MM.1S (cell line): ENCODE measurements at regions not wholly inside any gene's neighbourhood (a gene's known extent, or its start where the extent isn't known, plus 50 kb on each side); places are given as distances from the start of the nearest gene placed in this dataset.

Experiments
- DNase-seq: peaks from one replicate; pipeline ENCODE4 v3.0.0-alpha.2; 2015
- H2AFZ ChIP-seq: fragments of 300-600 bp; sonication (generic); 2 replicates; pipeline ENCODE4 v1.6.0; 2016; ENCODE audit warnings: antibody characterized with exemption, low read length
- H3F3A ChIP-seq: fragments of 300-600 bp; sonication (generic); 2 replicates; pipeline ENCODE4 v1.6.1; 2016; ENCODE audit warnings: mild to moderate bottlenecking, antibody characterized with exemption, low read length, moderate library complexity, mixed read lengths; ENCODE audit not compliant: insufficient read depth
- H3K27ac ChIP-seq: fragments of 300-600 bp; sonication (generic); 2 replicates; pipeline ENCODE4 v1.5.1; 2016; ENCODE audit warnings: mild to moderate bottlenecking, low read length
- H3K27me3 ChIP-seq: fragments of 300-600 bp; sonication (generic); replicated peaks from 2 replicates; pipeline ENCODE4 v1.6.0; 2016; ENCODE audit warnings: low read length; ENCODE audit not compliant: insufficient read depth
- H3K36me3 ChIP-seq: fragments of 300-600 bp; sonication (generic); replicated peaks from 2 replicates; pipeline ENCODE4 v1.6.1; 2016; ENCODE audit warnings: mild to moderate bottlenecking, low read length, mixed read lengths; ENCODE audit not compliant: insufficient read depth
- H3K4me1 ChIP-seq: fragments of 300-600 bp; sonication (generic); 2 replicates; pipeline ENCODE4 v1.6.1; 2016; ENCODE audit warnings: low read length, mixed read lengths
- H3K4me2 ChIP-seq: fragments of 300-600 bp; sonication (generic); 2 replicates; pipeline ENCODE4 v1.6.0; 2016; ENCODE audit warnings: low read depth, low read length
- H3K4me3 ChIP-seq: fragments of 300-600 bp; sonication (generic); 2 replicates; pipeline ENCODE4 v1.5.1; 2016; ENCODE audit warnings: low read length, mixed read lengths
- H3K79me2 ChIP-seq: fragments of 300-600 bp; sonication (generic); 2 replicates; pipeline ENCODE4 v1.6.1; 2016; ENCODE audit warnings: mixed run types, low read length, mixed read lengths
- H3K9ac ChIP-seq: fragments of 300-600 bp; sonication (generic); 2 replicates; pipeline ENCODE4 v1.6.1; 2016; ENCODE audit warnings: low read length, mixed read lengths
- H3K9me2 ChIP-seq: fragments of 300-600 bp; sonication (generic); replicated peaks from 2 replicates; pipeline ENCODE4 v1.6.1; 2016; ENCODE audit warnings: mild to moderate bottlenecking, low read length, mixed read lengths; ENCODE audit not compliant: insufficient read depth
- H3K9me3 ChIP-seq: fragments of 300-600 bp; sonication (generic); replicated peaks from 2 replicates; pipeline ENCODE4 v1.6.1; 2016; ENCODE audit warnings: mild to moderate bottlenecking, low read length, mixed read lengths; ENCODE audit not compliant: insufficient read depth
- H4K20me1 ChIP-seq: fragments of 300-600 bp; sonication (generic); 2 replicates; pipeline ENCODE4 v1.6.1; 2016; ENCODE audit warnings: mild to moderate bottlenecking, low read length, moderate library complexity, mixed read lengths; ENCODE audit not compliant: insufficient read depth
- EZH2 ChIP-seq: fragments of 300-600 bp; sonication (generic); optimal IDR thresholded peaks from 2 replicates; pipeline ENCODE3; 2017; ENCODE audit warnings: low read depth, mild to moderate bottlenecking, antibody characterized with exemption, low read length, mixed read lengths
- EZH2phosphoT487 ChIP-seq: fragments of 300-600 bp; sonication (generic); IDR thresholded peaks from 2 replicates; pipeline ENCODE4 v1.6.1; 2018; ENCODE audit warnings: antibody characterized with exemption, low read length
- TF ChIP-seq, protein P1 (sequence below): fragments of 300-600 bp; sonication (generic); IDR thresholded peaks from 2 replicates; pipeline ENCODE4 v1.5.1; 2016; ENCODE audit warnings: antibody characterized with exemption, low read length, mixed read lengths

DNA sequence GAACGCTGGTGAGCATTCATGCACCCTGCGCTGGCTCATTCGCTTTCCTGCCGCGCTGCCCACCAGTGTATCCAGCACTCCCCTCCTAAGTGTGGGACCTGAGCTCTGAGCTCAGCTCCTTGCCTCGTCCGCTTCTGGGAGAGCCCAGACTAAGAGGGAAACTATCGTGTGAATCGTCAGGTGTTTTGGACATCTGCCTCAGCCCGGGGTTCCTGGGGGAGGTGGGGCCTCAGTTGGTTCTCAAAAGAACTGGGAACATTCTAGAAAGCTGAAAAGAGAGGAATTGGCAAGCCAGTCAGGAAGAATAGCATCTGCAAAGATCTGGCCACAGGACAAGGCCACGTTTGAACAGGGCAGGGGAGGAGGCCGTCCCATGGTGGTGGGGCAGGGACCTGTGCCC lies 205.4 kb upstream of the CIBAR2 start:
- Histone ChIP-seq H3K4me2 (no peak overlapping the region), H4K20me1 (no peaks in the 10 kb centered on the region), H3K9me2 (no peaks in the 10 kb centered on the region), H3K4me1 (no peaks in the 10 kb centered on the region), H3K27ac (no peak overlapping the region), H3K27me3 (peaks cover 80% of the 10 kb centered on the region), H3K4me3 (no peak overlapping the region), H2AFZ (no peak overlapping the region), H3K9me3 (no peaks in the 10 kb centered on the region), H3K79me2 (no peaks in the 10 kb centered on the region), H3F3A (no peaks in the 10 kb centered on the region), H3K9ac (no peak overlapping the region), H3K36me3 (no peaks in the 10 kb centered on the region)
- TF ChIP-seq EZH2phosphoT487 (no peak), EZH2 (no peak)
- TF ChIP-seq, protein P1, sequence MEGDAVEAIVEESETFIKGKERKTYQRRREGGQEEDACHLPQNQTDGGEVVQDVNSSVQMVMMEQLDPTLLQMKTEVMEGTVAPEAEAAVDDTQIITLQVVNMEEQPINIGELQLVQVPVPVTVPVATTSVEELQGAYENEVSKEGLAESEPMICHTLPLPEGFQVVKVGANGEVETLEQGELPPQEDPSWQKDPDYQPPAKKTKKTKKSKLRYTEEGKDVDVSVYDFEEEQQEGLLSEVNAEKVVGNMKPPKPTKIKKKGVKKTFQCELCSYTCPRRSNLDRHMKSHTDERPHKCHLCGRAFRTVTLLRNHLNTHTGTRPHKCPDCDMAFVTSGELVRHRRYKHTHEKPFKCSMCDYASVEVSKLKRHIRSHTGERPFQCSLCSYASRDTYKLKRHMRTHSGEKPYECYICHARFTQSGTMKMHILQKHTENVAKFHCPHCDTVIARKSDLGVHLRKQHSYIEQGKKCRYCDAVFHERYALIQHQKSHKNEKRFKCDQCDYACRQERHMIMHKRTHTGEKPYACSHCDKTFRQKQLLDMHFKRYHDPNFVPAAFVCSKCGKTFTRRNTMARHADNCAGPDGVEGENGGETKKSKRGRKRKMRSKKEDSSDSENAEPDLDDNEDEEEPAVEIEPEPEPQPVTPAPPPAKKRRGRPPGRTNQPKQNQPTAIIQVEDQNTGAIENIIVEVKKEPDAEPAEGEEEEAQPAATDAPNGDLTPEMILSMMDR: no peak
- DNase-seq: no peak

DNA sequence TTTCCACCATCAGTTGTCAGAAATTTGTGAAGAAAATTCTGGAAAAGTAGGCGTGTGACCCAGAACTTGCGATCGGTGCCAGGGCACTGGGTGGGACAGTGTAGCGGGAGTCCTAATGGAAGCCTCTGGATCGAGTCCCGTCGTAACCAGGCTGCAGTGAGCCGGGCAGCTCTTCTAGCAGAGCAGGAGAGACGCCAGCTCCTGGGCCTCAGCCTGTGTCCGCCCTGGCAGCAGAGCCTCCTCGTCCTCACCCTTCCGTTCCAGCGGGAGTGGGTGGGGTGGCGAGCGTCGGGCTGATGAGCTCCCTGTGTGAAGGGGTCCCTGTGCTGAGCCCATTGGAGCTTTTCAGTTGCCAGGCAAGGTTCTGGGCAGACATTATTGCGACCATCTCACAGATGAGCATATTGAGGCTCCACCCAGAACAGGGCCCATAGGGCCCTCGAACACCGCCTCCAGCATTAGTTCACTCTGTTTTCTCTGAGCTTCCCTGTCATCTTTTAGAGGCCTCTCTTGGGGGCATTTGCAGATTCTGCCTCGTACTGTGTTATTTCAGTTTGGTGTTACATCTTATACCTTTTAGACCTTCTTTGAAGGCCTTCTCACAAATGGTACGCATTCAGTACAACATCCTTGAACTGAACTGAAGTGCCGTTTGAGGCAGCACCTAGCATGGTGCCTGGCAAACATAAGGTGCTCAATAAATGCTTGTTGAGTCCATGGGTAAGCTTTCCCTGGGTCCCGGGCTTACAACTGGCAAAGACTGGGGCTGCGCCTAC lies 207.1 kb upstream of the CIBAR2 start:
- no peaks in the 10 kb centered on the region for H3K79me2 ChIP-seq
- H3K27ac ChIP-seq: no peak overlapping the region

DNA sequence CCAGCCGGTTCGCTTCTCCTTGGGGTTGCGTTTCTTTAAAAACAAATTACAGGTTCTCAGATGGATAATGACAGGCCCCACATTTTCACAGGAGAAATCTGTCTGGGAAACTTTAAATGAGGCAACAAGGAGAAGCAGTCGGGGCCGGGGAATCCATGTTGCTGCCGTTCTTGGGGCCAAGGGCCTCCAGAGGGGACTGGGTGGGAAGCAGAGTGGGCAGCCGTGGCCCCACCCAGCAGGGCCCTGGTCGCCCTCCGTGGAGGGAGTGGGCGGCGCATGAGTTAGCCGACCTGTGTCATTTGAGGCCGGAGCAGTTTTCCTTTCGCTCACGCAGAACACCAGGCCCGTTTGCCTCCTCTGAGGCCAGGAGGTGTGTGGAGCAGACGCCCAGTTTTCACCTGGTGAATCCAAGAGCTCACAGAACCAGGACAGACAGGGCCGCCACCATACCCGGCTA lies 207.7 kb upstream of the CIBAR2 start:
- Histone ChIP-seq H3F3A (no peaks in the 10 kb centered on the region), H3K27me3 (peaks cover 81% of the 10 kb centered on the region), H3K9me3 (no peaks in the 10 kb centered on the region), H3K4me3 (no peak overlapping the region), H3K79me2 (no peaks in the 10 kb centered on the region), H3K27ac (no peak overlapping the region), H3K4me2 (no peak overlapping the region), H3K4me1 (no peaks in the 10 kb centered on the region), H4K20me1 (no peaks in the 10 kb centered on the region), H3K36me3 (no peaks in the 10 kb centered on the region), H3K9me2 (no peaks in the 10 kb centered on the region), H2AFZ (no peak overlapping the region), H3K9ac (no peak overlapping the region)
- DNase-seq: no peak
- no peak for TF ChIP-seq EZH2phosphoT487
- TF ChIP-seq, protein P1: no peak
- no peak for TF ChIP-seq EZH2

More for the DNA sequence above, 207.1 kb upstream of the CIBAR2 start:
- no peaks in the 10 kb centered on the region for H3K36me3 ChIP-seq
- no peaks in the 10 kb centered on the region for H3K9me3 ChIP-seq
- H4K20me1 ChIP-seq: no peaks in the 10 kb centered on the region
- H3F3A ChIP-seq: no peaks in the 10 kb centered on the region
- H3K9me2 ChIP-seq: no peaks in the 10 kb centered on the region
- H3K27me3 ChIP-seq: peaks cover 79% of the 10 kb centered on the region
- H3K4me3 ChIP-seq: no peak overlapping the region
- no peak for TF ChIP-seq EZH2phosphoT487
- TF ChIP-seq EZH2: no peak
- TF ChIP-seq, protein P1: no peak
- DNase-seq: no peak
- H2AFZ ChIP-seq: no peak overlapping the region
- no peaks in the 10 kb centered on the region for H3K4me1 ChIP-seq
- H3K9ac ChIP-seq: no peak overlapping the region
- no peak overlapping the region for H3K4me2 ChIP-seq
